ENCODE measurements at regions not wholly inside any gene's neighbourhood (a gene's known extent, or its start where the extent isn't known, plus 50 kb on each side); places are given as distances from the start of the nearest gene placed in this dataset.

DNA sequence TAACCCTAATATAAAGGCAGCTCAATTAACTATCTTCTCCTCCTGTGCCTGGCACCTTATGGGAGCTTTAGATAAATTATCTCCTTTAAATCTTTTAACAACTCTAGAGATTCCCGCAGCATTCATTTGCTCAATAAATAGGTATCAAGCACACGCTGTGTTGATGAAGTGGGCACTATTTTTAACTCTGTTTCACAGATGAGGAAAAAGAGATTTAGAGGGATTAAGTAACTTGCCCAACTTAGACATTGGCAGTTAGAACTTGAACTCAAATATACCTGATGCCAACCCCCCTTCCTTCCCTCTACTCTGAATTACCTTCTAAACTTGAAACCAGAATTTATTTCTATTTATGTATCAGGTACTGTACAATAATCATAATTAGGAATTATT, 112.4 kb downstream of the SH3TC2 start:
- DNase-seq (ENCODE audit: low spot score) = no peak

DNA sequence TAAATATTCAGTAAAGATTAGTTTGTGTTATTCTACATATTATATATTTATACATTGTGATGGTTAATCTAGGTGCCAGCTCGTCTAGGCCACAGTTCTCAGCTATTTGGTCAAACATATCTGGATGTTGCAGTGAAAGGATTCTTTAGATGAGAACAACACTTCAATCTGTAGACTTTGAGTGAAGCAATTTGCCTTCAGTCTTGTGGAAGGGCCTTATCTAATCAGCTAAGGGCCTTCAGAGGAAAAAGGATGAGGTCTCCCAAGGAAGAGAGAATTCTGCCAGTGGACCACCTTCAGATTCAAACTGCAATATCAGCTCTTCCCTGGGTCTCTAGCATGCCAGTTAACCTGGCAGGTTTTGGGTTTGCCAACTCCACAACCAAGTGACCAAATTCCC, 112.0 kb downstream of the SH3TC2 start:
- no peak for DNase-seq (ENCODE audit: low spot score)

DNA sequence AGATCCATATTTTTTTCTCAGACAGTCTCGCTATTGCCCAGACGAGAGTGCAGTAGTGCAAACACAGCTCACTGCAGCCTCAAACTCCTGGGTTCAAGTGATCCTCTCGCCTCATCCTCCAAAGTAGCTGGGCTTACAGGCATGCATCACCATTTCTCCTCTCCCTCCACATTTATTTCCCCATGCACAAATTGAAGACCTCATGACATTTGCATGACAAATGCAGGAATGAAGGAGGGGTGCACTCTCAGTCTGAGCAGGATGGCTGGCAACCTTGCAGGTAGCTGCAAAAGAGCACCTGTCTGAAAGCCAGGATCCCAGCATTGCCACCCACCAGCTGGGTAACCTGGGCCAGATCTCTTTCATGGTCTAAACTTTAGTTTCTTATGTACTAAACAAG, 111.2 kb downstream of the SH3TC2 start:
- no peak for DNase-seq (ENCODE audit: low spot score)

DNA sequence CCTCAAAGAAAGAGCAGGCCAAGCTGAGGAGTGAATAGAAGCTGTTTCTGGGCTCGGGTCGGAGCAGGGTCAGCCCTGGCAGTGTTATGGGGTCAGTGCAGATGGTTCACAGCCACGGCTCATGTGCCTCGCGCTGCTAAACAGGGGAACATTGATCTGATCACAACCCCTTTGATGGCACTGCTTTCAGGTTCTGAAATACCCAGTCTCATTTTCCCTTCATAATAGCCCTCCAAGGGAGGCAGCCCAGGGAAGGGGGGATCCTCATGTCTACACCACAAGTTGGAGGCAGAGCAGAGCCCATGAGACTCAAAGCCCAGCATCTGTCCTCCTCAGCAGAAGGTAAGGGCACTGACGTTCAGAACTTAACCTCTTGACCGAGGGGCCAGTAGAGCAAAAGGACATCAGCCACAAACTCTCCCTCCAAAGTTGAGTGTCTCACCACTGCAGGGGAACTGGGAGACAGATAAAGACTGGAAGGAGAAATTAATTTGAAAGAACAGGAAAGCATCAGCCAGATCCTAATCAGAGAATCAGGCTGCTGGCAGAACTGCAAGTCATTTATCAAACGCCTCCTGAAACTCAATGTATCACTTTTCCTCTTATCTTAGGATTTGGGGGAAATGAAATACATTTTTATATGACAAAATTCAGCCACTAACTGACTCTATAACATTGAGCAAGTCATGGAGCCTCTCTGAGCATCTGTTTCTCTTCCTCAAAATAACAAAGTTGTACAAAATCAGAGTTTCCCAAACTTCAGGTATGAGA, 110.6 kb downstream of the SH3TC2 start:
- DNase-seq (ENCODE audit: low spot score) = no peak

- no peak for DNase-seq (ENCODE audit: low spot score)
Measured at GRCh38 chr5:148953711-148954110, 109.2 kb downstream of the SH3TC2 start.

Data from cerebellar cortex (tissue), 1 donor.